GM12878 (cell line): ENCODE measurements at regions not wholly inside any gene's neighbourhood (a gene's known extent, or its start where the extent isn't known, plus 50 kb on each side); places are given as distances from the start of the nearest gene placed in this dataset.

Experiments
- ATAC-seq: fragments of 200-7000 bp; cut with Tn5 transposase; 3 replicates; pipeline ENCODE4 v1.9.1; 2020; ENCODE audit warnings: mild to moderate bottlenecking, moderate library complexity
- BruUV-seq: library from RNA; stranded (reverse); fragments of 400-500 nt; replicated peaks from 2 replicates; lab custom pipeline; 2021; lab: Mats Ljungman, UMichigan
- CTCF ChIA-PET: fragments of 300-600 bp; sonication (Branson Sonifier 250); formaldehyde crosslinking; extraction: SDS; loops from one replicate; lab custom pipeline; 2021; ENCODE audit warnings: inconsistent platforms; lab: Yijun Ruan, JAX
- POLR2A ChIA-PET: fragments of 350-600 bp; formaldehyde crosslinking; extraction: SDS; loops from one replicate; lab custom pipeline; 2021; ENCODE audit warnings: inconsistent platforms; lab: Charles Lee
- RAD21 ChIA-PET: fragments of 300-600 bp; sonication (Branson Sonifier 250); formaldehyde crosslinking; loops from one replicate; lab custom pipeline; 2023; ENCODE audit warnings: antibody characterized with exemption; ENCODE audit not compliant: unreplicated experiment; lab: Charles Lee
- SMC1A ChIA-PET: fragments of 300-600 bp; sonication (Branson Sonifier 250); formaldehyde crosslinking; loops from one replicate; lab custom pipeline; 2023; ENCODE audit not compliant: unreplicated experiment, uncharacterized antibody; lab: Charles Lee
- DNase-seq: peaks from one replicate; pipeline ENCODE4 v3.0.0-alpha.2; 2011; ENCODE audit warnings: low read depth, low spot score
- FAIRE-seq: peaks from 3 replicates; lab custom pipeline; 2011; peaks lifted over from hg19 to GRCh38; lab: Jason Lieb, UNC
- H2AFZ ChIP-seq: 2 replicates; pipeline ENCODE4 v1.6.0; 2011; ENCODE audit warnings: low read depth, low read length, control low read depth; ENCODE audit not compliant: control insufficient read depth
- H3K27ac ChIP-seq: 2 replicates; pipeline ENCODE4 v1.5.1; 2011; ENCODE audit warnings: control low read depth; ENCODE audit not compliant: control insufficient read depth, insufficient read depth
- H3K27me3 ChIP-seq, 2 experiments: replicated peaks in 1 of 2; 2 replicates each; pipeline versions ENCODE4 v1.6.0 to v1.6.1; 2011; ENCODE audit warnings: low read length in 1 of 2; ENCODE audit not compliant: control insufficient read depth in 2 of 2, insufficient read depth in 2 of 2
- H3K36me3 ChIP-seq, 2 experiments: 2 replicates each; pipeline ENCODE4 v1.5.1; 2011; ENCODE audit warnings: low read length in 1 of 2; ENCODE audit not compliant: control insufficient read depth in 2 of 2, insufficient read depth in 2 of 2
- H3K4me1 ChIP-seq: 2 replicates; pipeline ENCODE4 v1.6.1; 2011; ENCODE audit warnings: mild to moderate bottlenecking, low read length, moderate library complexity, mixed read lengths; ENCODE audit not compliant: control insufficient read depth, insufficient read depth
- H3K4me2 ChIP-seq: 2 replicates; pipeline ENCODE4 v1.6.0; 2011; ENCODE audit warnings: control low read depth; ENCODE audit not compliant: control insufficient read depth, insufficient read depth
- H3K4me3 ChIP-seq: fragments of 200-600 bp; sonication (generic); 2 replicates; pipeline ENCODE4 v1.5.1; 2016
- H3K79me2 ChIP-seq: 2 replicates; pipeline ENCODE4 v1.6.0; 2011; ENCODE audit warnings: low read length; ENCODE audit not compliant: control insufficient read depth, insufficient read depth
- H3K9ac ChIP-seq: 2 replicates; pipeline ENCODE4 v1.8.0; 2011; ENCODE audit warnings: low read length, control low read depth, mixed read lengths; ENCODE audit not compliant: control insufficient read depth, insufficient read depth
- H3K9me3 ChIP-seq: replicated peaks from 3 replicates; pipeline ENCODE4 v1.5.1; 2011; ENCODE audit warnings: mild to moderate bottlenecking, low read length; ENCODE audit not compliant: control insufficient read depth, insufficient read depth
- H4K20me1 ChIP-seq: 2 replicates; pipeline ENCODE4 v1.6.0; 2011; ENCODE audit not compliant: control insufficient read depth, insufficient read depth
- ATF2 ChIP-seq: IDR thresholded peaks from 2 replicates; pipeline ENCODE4 v1.6.1; 2012; ENCODE audit warnings: low read length, inconsistent platforms
- EP300 ChIP-seq, 2 experiments: fragments of 150-350 bp in 1 of 2; IDR thresholded peaks; 2 replicates each; pipeline ENCODE4 v1.6.1; 2011 to 2012; ENCODE audit warnings: low read depth in 2 of 2, low read length in 2 of 2, borderline replicate concordance in 1 of 2, improper control_type of control experiment in 1 of 2, inconsistent platforms in 1 of 2; ENCODE audit not compliant: control insufficient read depth in 1 of 2
- FOXM1 ChIP-seq: IDR thresholded peaks from 2 replicates; pipeline ENCODE4 v1.6.1; 2012; ENCODE audit warnings: low read depth, mild to moderate bottlenecking, inconsistent platforms, low read length, moderate library complexity
- KLF5 ChIP-seq: fragments of 450-650 bp; IDR thresholded peaks from 2 replicates; pipeline ENCODE4 v1.6.1; 2014; ENCODE audit warnings: mild to moderate bottlenecking; ENCODE audit not compliant: partially characterized antibody
- MAX ChIP-seq: IDR thresholded peaks from 2 replicates; pipeline ENCODE4 v1.6.1; 2012; ENCODE audit warnings: low read depth, low read length, improper control_type of control experiment
- MLLT1 ChIP-seq: fragments of 450-650 bp; IDR thresholded peaks from 2 replicates; pipeline ENCODE4 v1.6.1; 2016; ENCODE audit warnings: mild to moderate bottlenecking
- MYC ChIP-seq: IDR thresholded peaks from 2 replicates; pipeline ENCODE4 v1.6.1; 2011; ENCODE audit warnings: mild to moderate bottlenecking, low read length, moderate library complexity, inconsistent platforms; ENCODE audit not compliant: insufficient read depth, insufficient replicate concordance, insufficient read length, severe bottlenecking
- RAD51 ChIP-seq: fragments of 450-650 bp; IDR thresholded peaks from 2 replicates; pipeline ENCODE4 v1.6.1; 2016; ENCODE audit warnings: moderate library complexity, mild to moderate bottlenecking, inconsistent platforms
- RCOR1 ChIP-seq: conservative IDR thresholded peaks from 2 replicates; pipeline ENCODE4 v1.6.1; 2012; ENCODE audit warnings: low read depth, low read length, improper control_type of control experiment
- SMC3 ChIP-seq: IDR thresholded peaks from 2 replicates; pipeline ENCODE4 v1.6.1; 2011; ENCODE audit warnings: low read length, improper control_type of control experiment, borderline replicate concordance
- STAT3 ChIP-seq: IDR thresholded peaks from 2 replicates; pipeline ENCODE4 v1.6.1; 2011; ENCODE audit warnings: low read depth, low read length, improper control_type of control experiment
- TCF12 ChIP-seq: IDR thresholded peaks from 2 replicates; pipeline ENCODE4 v1.6.1; 2011; ENCODE audit warnings: low read depth, mild to moderate bottlenecking, low read length
- TCF3 ChIP-seq: IDR thresholded peaks from 2 replicates; pipeline ENCODE4 v1.6.1; 2012; ENCODE audit warnings: low read depth, mild to moderate bottlenecking, low read length, borderline replicate concordance; ENCODE audit not compliant: insufficient read depth
- ZBTB11 ChIP-seq: fragments of 450-650 bp; formaldehyde crosslinking; IDR thresholded peaks from 2 replicates; pipeline ENCODE4 v1.5.0; 2022; ENCODE audit warnings: mild to moderate bottlenecking, missing genetic modification characterization
- ZNF384 ChIP-seq: IDR thresholded peaks from 2 replicates; pipeline ENCODE4 v1.6.1; 2012; ENCODE audit warnings: low read depth, mild to moderate bottlenecking, low read length, improper control_type of control experiment, borderline replicate concordance
- WGBS: methylation state at CpG from one replicate; pipeline ENCODE4 v1.1.6; 2016; ENCODE audit warnings: low lambda C conversion rate; ENCODE audit not compliant: insufficient replicate concordance, insufficient coverage; ENCODE audit errors: missing lambda C conversion rate; 5-methylcytosine and 5-hydroxymethylcytosine counted together
- in situ Hi-C: fragments of 300-500 bp; cut with MboI; formaldehyde crosslinking; loops from 9 replicates; pipeline ENCODE4 v1.14.3; 2018; ENCODE audit warnings: mixed read lengths
- intact Hi-C: fragments of 100-400 bp; cut with micrococcal nuclease; formaldehyde crosslinking; loops from one replicate; pipeline ENCODE4 v1.14.2; 2022; ENCODE audit not compliant: unreplicated experiment

- TF ChIP-seq EP300 (IDR thresholded peaks at IDR 0.05; ENCODE audit: borderline replicate concordance in 1 of 2, control insufficient read depth in 1 of 2, low read depth in 2 of 2, low read length in 2 of 2), result no peak
- TF ChIP-seq SMC3, result peak; percentile 40; the same call in 1 of the 2 replicates
- no peak for TF ChIP-seq MAX
- TF ChIP-seq MYC, result no peak
These were observed 344.3 kb upstream of the KCNH7 start (continued) for GRCh38 chr2:163182764-163183354.

GRCh38 chr2:163177592-163177991 is 339.0 kb upstream of the KCNH7 start:
- no TSS peak for BruUV-seq
- ChIA-PET RAD21 (no interaction called here), POLR2A (no interaction called here), CTCF (interaction anchor here (2.0 kb wide), 2 partner anchors 10 to 884 kb away, joined by 6 to 7 read pairs; no protein-coding TSS in a partner anchor), SMC1A (no interaction called here)
- ATAC-seq, result no peak
- WGBS, result 3% methylated on average over 3 of the region's 3 CpGs
- no peak overlapping the region for H3K4me2 ChIP-seq
- no peak overlapping the region for H3K27ac ChIP-seq
- H3K4me1 ChIP-seq, result no peaks in the 10 kb centered on the region
- H4K20me1 ChIP-seq, result no peaks in the 10 kb centered on the region
- no peaks in the 10 kb centered on the region for H3K36me3 ChIP-seq
- no peak for FAIRE-seq
- no peak overlapping the region for H3K4me3 ChIP-seq
- no peak overlapping the region for H3K9ac ChIP-seq
- intact Hi-C loops, result loop anchor here (10.0 kb wide), 1 partner anchor 1537 kb away; no protein-coding TSS in a partner anchor
- no peaks in the 10 kb centered on the region for H3K27me3 ChIP-seq
- in situ Hi-C loops, result no loop called here
- no peaks in the 10 kb centered on the region for H3K9me3 ChIP-seq
- no peaks in the 10 kb centered on the region for H3K79me2 ChIP-seq
- H2AFZ ChIP-seq, result no peak overlapping the region
- no peak for DNase-seq
- TF ChIP-seq RAD51, result no peak
- TF ChIP-seq MAX, result no peak
- TF ChIP-seq RCOR1, result no peak
- TF ChIP-seq TCF12, result no peak
- no peak for TF ChIP-seq STAT3
- no peak for TF ChIP-seq ZNF384
- no peak for TF ChIP-seq MLLT1
- no peak for TF ChIP-seq TCF3
- TF ChIP-seq ZBTB11, result no peak
- no peak for TF ChIP-seq KLF5
- TF ChIP-seq MYC, result no peak
- TF ChIP-seq ATF2, result no peak
- TF ChIP-seq FOXM1, result no peak
